Mesendoderm (in vitro differentiated cells): ENCODE measurements at regions not wholly inside any gene's neighbourhood (a gene's known extent, or its start where the extent isn't known, plus 50 kb on each side); places are given as distances from the start of the nearest gene placed in this dataset.

ENCODE experiments used
- DNase-seq: peaks from one replicate; pipeline ENCODE4 v3.0.0; 2013
- H2AK5ac ChIP-seq: 2 replicates; pipeline ENCODE4 v1.6.1; 2013; ENCODE audit warnings: low read length, inconsistent platforms
- H2BK120ac ChIP-seq: 2 replicates; pipeline ENCODE4 v1.6.1; 2013; ENCODE audit warnings: low read depth, mild to moderate bottlenecking, low read length, moderate library complexity, mixed read lengths
- H2BK15ac ChIP-seq: replicated peaks from 2 replicates; pipeline ENCODE4 v1.6.1; 2013; ENCODE audit warnings: low read depth, mild to moderate bottlenecking, moderate library complexity
- H2BK5ac ChIP-seq: 2 replicates; pipeline ENCODE4 v1.6.1; 2013; ENCODE audit warnings: low read length, inconsistent platforms
- H3K18ac ChIP-seq: 2 replicates; pipeline ENCODE4 v1.6.1; 2013; ENCODE audit warnings: mild to moderate bottlenecking, low read length, mixed read lengths
- H3K23ac ChIP-seq: one replicate; pipeline ENCODE4 v1.6.1; 2013; ENCODE audit warnings: low read length
- H3K27ac ChIP-seq: 2 replicates; pipeline ENCODE4 v1.5.1; 2013; ENCODE audit warnings: low read depth, mild to moderate bottlenecking, inconsistent platforms, low read length, moderate library complexity
- H3K27me3 ChIP-seq: 2 replicates; pipeline ENCODE4 v1.6.1; 2013; ENCODE audit warnings: low read length, control low read depth, mild to moderate bottlenecking, inconsistent platforms; ENCODE audit not compliant: insufficient read depth, poor library complexity
- H3K36me3 ChIP-seq: 2 replicates; pipeline ENCODE4 v1.6.1; 2013; ENCODE audit warnings: low read length, inconsistent platforms; ENCODE audit not compliant: control insufficient read depth, insufficient read depth
- H3K4ac ChIP-seq: one replicate; pipeline ENCODE4 v1.6.1; 2013; ENCODE audit warnings: low read depth, mild to moderate bottlenecking, low read length, moderate library complexity
- H3K4me1 ChIP-seq: 2 replicates; pipeline ENCODE4 v1.6.1; 2013; ENCODE audit warnings: low read depth, low read length, inconsistent platforms; ENCODE audit not compliant: control insufficient read depth
- H3K4me2 ChIP-seq: 2 replicates; pipeline ENCODE4 v1.6.1; 2013; ENCODE audit warnings: low read length
- H3K4me3 ChIP-seq: 2 replicates; pipeline ENCODE4 v1.5.1; 2013; ENCODE audit warnings: mild to moderate bottlenecking, low read length
- H3K56ac ChIP-seq: one replicate; pipeline ENCODE4 v1.6.1; 2013; ENCODE audit warnings: low read length
- H3K79me1 ChIP-seq: 2 replicates; pipeline ENCODE4 v1.6.1; 2013; ENCODE audit warnings: low read length, inconsistent platforms
- H3K79me2 ChIP-seq: 2 replicates; pipeline ENCODE4 v1.6.1; 2013; ENCODE audit warnings: mild to moderate bottlenecking, low read length; ENCODE audit not compliant: control insufficient read depth, insufficient read depth
- H3K9ac ChIP-seq: 2 replicates; pipeline ENCODE4 v1.6.1; 2013; ENCODE audit warnings: low read length, inconsistent platforms
- H4K5ac ChIP-seq: one replicate; pipeline ENCODE4 v1.6.1; 2013; ENCODE audit warnings: low read length
- H4K8ac ChIP-seq: one replicate; pipeline ENCODE4 v1.6.1; 2013; ENCODE audit warnings: low read depth, mild to moderate bottlenecking, control low read depth, low read length, moderate library complexity
- WGBS: extraction: QIAGEN DNeasy Blood & Tissue Kit; methylation state at CpG from one replicate; pipeline ENCODE4 v1.1.7; 2013; ENCODE audit warnings: low lambda C conversion rate, missing lambda C conversion rate; ENCODE audit not compliant: insufficient coverage; ENCODE audit errors: extremely low coverage; 5-methylcytosine and 5-hydroxymethylcytosine counted together

DNA sequence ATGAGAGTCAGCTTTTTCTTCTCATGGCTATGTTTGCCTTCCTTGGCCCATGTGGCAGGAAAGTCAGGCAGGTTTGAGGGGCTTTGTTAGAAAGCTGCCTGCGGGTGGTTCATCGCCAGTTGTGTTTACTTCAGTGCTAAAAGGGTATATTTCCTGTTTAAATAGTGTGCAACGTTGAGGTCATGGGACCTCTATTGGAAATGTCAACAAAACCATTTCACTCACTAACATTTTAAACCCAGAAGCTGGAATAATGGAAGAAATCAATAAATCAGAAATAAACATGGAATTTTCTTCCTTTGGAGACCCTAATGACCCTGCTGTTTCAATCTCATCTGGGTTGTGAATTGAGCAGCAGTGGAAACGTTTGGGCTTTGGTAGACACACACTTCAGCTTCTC lies 185.8 kb downstream of the ANKRD50 start:
- no peak overlapping the region for H3K56ac ChIP-seq
- no peaks in the 10 kb centered on the region for H3K27me3 ChIP-seq
- H3K27ac ChIP-seq = no peak overlapping the region
- no peak overlapping the region for H4K8ac ChIP-seq
- no peaks in the 10 kb centered on the region for H3K36me3 ChIP-seq
- no peak overlapping the region for H2BK15ac ChIP-seq
- H2BK5ac ChIP-seq = no peak overlapping the region
- no peak overlapping the region for H3K4me3 ChIP-seq
- H3K4ac ChIP-seq = no peak overlapping the region
- no peak overlapping the region for H2AK5ac ChIP-seq
- no peak overlapping the region for H3K18ac ChIP-seq
- no peak overlapping the region for H3K4me2 ChIP-seq
- no peak overlapping the region for H3K23ac ChIP-seq
- H3K4me1 ChIP-seq = no peaks in the 10 kb centered on the region
- H4K5ac ChIP-seq = no peak overlapping the region
- H2BK120ac ChIP-seq = no peak overlapping the region
- H3K79me1 ChIP-seq = no peaks in the 10 kb centered on the region
- no CpG with 5 or more reads among the region's 4 CpGs for WGBS
- no peaks in the 10 kb centered on the region for H3K79me2 ChIP-seq
- H3K9ac ChIP-seq = no peak overlapping the region
- no peak for DNase-seq

DNA sequence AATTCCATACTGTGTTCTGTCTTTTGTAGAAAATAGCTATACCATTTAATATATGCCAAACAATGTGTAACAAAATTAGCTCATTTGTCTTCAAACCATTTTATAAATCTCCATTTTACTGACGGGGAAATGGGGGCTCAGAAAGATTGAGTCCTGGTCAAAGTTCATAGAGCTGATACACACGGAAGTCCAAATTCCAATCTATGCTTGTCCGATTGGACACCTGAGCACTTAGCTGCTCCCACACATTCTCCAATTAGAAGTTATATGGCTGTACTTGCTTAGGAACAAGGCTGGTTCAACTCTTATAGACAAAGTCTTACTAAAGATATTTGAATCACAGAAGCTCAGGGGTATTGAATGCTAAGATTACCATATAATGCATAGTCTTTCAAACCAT lies 185.2 kb downstream of the ANKRD50 start:
- no peak overlapping the region for H2BK15ac ChIP-seq
- H3K79me2 ChIP-seq = no peaks in the 10 kb centered on the region
- no peak overlapping the region for H2BK5ac ChIP-seq
- no peak overlapping the region for H2AK5ac ChIP-seq
- no peak overlapping the region for H4K5ac ChIP-seq
- no peak overlapping the region for H4K8ac ChIP-seq
- DNase-seq = no peak
- no peak overlapping the region for H3K27ac ChIP-seq
- H3K56ac ChIP-seq = no peak overlapping the region
- no peak overlapping the region for H3K18ac ChIP-seq
- H3K4ac ChIP-seq = no peak overlapping the region
- no peaks in the 10 kb centered on the region for H3K36me3 ChIP-seq
- WGBS = no CpG with 5 or more reads among the region's 3 CpGs
- no peak overlapping the region for H3K4me2 ChIP-seq
- no peak overlapping the region for H2BK120ac ChIP-seq
- H3K23ac ChIP-seq = no peak overlapping the region
- no peaks in the 10 kb centered on the region for H3K27me3 ChIP-seq
- no peak overlapping the region for H3K4me3 ChIP-seq
- H3K79me1 ChIP-seq = no peaks in the 10 kb centered on the region
- H3K9ac ChIP-seq = no peak overlapping the region
- no peaks in the 10 kb centered on the region for H3K4me1 ChIP-seq

DNA sequence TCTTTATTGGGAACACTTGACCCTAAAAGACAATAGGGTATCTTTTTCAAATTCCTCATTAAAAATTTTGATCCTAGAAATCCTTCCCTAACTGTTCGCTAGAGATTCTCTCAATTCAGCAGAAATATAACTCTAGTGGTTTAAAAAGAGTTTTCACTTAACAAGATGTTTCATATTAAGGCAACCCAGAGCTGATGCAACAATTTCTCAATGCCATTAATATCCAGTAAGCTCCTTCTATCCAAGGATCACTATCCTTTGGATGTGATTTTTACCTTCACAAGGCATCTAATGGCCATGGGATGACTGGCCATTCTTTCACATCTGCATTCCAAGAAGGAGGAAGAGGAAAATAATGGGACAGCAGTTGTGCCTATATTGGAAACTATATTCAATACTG lies 183.4 kb downstream of the ANKRD50 start:
- Histone ChIP-seq H3K4me3 (no peak overlapping the region), H3K79me1 (no peaks in the 10 kb centered on the region), H3K36me3 (no peaks in the 10 kb centered on the region), H3K9ac (no peak overlapping the region), H2BK15ac (no peak overlapping the region), H3K23ac (no peak overlapping the region), H3K18ac (no peak overlapping the region), H3K4ac (no peak overlapping the region), H3K27me3 (no peaks in the 10 kb centered on the region), H4K5ac (no peak overlapping the region), H3K27ac (no peak overlapping the region), H3K79me2 (no peaks in the 10 kb centered on the region), H4K8ac (no peak overlapping the region), H3K4me1 (no peaks in the 10 kb centered on the region), H2BK120ac (no peak overlapping the region), H3K4me2 (no peak overlapping the region), H2BK5ac (no peak overlapping the region), H3K56ac (no peak overlapping the region), H2AK5ac (no peak overlapping the region)
- WGBS = no CpG with 5 or more reads among the region's 1 CpG
- no peak for DNase-seq

DNA sequence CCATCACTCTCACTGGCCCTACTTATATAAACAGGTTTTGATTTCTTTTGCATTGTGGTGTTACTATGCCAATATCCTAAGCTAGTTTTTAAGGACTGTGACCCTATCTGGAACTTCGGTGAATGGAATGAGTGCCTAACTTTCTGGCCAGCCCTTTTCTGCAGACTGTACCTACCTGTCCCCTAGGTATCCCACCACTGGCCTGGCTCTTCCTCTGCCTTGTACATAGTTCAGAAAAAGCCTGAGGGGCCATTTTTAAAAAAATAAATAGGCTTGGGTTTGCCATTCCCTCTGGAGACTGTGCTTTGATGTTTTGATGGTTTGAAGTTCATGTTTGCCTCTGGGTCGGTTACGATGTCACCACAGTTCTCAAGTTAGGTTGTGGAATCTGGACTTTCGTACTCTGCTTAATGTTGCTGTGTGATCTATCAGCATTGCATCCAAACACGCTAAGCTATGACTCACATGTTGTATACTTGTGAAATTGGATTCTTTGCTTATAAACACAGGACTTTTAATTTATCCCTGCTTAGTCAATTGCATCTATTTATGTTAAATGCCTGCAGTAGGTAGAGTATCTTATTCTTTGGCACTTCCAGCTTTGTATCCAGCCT lies 182.0 kb downstream of the ANKRD50 start:
- Histone ChIP-seq H3K4me1 (no peaks in the 10 kb centered on the region), H3K36me3 (no peaks in the 10 kb centered on the region), H3K9ac (no peak overlapping the region), H3K4me3 (no peak overlapping the region), H3K27ac (no peak overlapping the region), H3K23ac (no peak overlapping the region), H3K4me2 (no peak overlapping the region), H2BK15ac (no peak overlapping the region), H4K5ac (no peak overlapping the region), H2BK5ac (no peak overlapping the region), H3K27me3 (no peaks in the 10 kb centered on the region), H4K8ac (no peak overlapping the region), H2AK5ac (no peak overlapping the region), H3K18ac (no peak overlapping the region), H3K56ac (no peak overlapping the region), H3K79me2 (no peaks in the 10 kb centered on the region), H3K4ac (no peak overlapping the region), H2BK120ac (no peak overlapping the region), H3K79me1 (no peaks in the 10 kb centered on the region)
- WGBS = no CpG with 5 or more reads among the region's 5 CpGs
- DNase-seq = no peak

DNA sequence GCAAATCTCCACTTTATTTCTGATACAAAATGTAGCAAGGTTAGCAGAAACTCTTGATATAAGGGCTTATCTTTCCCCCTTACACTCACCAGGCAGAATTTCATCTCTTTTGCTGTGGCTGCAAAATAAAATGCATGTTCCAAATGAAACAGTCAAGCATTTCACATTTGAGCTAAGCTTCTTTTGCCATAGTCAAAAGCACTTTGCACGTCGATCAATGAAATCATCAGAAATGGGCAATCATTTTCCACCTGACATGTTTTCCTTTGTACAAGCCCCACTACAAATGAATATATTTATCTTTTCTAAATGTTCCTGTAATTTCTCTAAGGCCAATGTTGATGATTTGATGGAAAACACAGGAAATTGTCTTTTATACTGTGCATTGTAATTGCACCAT lies 178.4 kb downstream of the ANKRD50 start:
- H2BK15ac ChIP-seq = no peak overlapping the region
- H3K36me3 ChIP-seq = no peaks in the 10 kb centered on the region
- no peak overlapping the region for H3K18ac ChIP-seq
- H3K23ac ChIP-seq = no peak overlapping the region
- no peak for DNase-seq
- H3K4me1 ChIP-seq = no peaks in the 10 kb centered on the region
- no peak overlapping the region for H3K27ac ChIP-seq
- H3K4me3 ChIP-seq = no peak overlapping the region
- H4K8ac ChIP-seq = no peak overlapping the region
- H3K56ac ChIP-seq = no peak overlapping the region
- H3K79me1 ChIP-seq = no peaks in the 10 kb centered on the region
- no peak overlapping the region for H4K5ac ChIP-seq
- no peaks in the 10 kb centered on the region for H3K27me3 ChIP-seq
- no peak overlapping the region for H2AK5ac ChIP-seq
- no peak overlapping the region for H2BK120ac ChIP-seq
- no CpG with 5 or more reads among the region's 2 CpGs for WGBS
- H3K4ac ChIP-seq = no peak overlapping the region
- no peaks in the 10 kb centered on the region for H3K79me2 ChIP-seq
- H2BK5ac ChIP-seq = no peak overlapping the region
- no peak overlapping the region for H3K9ac ChIP-seq
- no peak overlapping the region for H3K4me2 ChIP-seq

DNA sequence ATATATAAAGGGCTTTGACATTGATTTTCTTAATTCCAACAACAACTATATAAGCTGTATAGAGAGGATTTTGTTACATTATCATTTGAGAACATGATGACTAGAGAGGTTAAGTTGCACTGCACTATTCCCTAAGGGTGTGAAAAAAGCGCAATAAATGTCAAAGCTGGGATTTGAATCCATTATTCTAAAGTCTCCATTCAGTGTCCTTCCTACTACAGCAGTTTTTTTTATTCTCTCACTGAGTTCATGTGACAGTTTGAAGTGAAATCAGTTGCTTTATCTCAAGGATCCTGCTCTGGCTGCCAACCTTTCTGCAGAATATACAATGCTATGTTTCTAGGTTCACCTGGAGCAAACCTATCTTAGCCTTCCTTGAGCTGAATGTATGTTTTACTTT lies 177.5 kb downstream of the ANKRD50 start:
- no peaks in the 10 kb centered on the region for H3K79me2 ChIP-seq
- no peak overlapping the region for H3K9ac ChIP-seq
- no peak overlapping the region for H3K4ac ChIP-seq
- H4K5ac ChIP-seq = no peak overlapping the region
- H3K4me3 ChIP-seq = no peak overlapping the region
- no peaks in the 10 kb centered on the region for H3K79me1 ChIP-seq
- no CpG with 5 or more reads among the region's 1 CpG for WGBS
- H2BK5ac ChIP-seq = no peak overlapping the region
- no peak overlapping the region for H3K23ac ChIP-seq
- H3K4me1 ChIP-seq = no peaks in the 10 kb centered on the region
- H2AK5ac ChIP-seq = no peak overlapping the region
- H3K36me3 ChIP-seq = no peaks in the 10 kb centered on the region
- no peak overlapping the region for H3K27ac ChIP-seq
- H3K56ac ChIP-seq = no peak overlapping the region
- DNase-seq = no peak
- peak overlapping the region; percentile 39 for H3K18ac ChIP-seq
- no peak overlapping the region for H4K8ac ChIP-seq
- no peak overlapping the region for H2BK120ac ChIP-seq
- no peaks in the 10 kb centered on the region for H3K27me3 ChIP-seq
- H3K4me2 ChIP-seq = no peak overlapping the region
- no peak overlapping the region for H2BK15ac ChIP-seq
